Activated gamma-delta T cell treated with Interleukin-2 at 50 U/mL for 16 hours (primary cell): ENCODE measurements at regions not wholly inside any gene's neighbourhood (a gene's known extent, or its start where the extent isn't known, plus 50 kb on each side); places are given as distances from the start of the nearest gene placed in this dataset.
"Not testable (repeated sequence)": the region's sequence is repeated elsewhere in the genome, so short reads cannot be mapped to it uniquely, and the experiment has no call there.

Experiments used
- DNase-seq: peaks from one replicate; pipeline ENCODE4 v3.0.0-alpha.2; 2020

GRCh38 chr3:144652573-144652972 is 681.0 kb downstream of the DIPK2A start:
- no peak for DNase-seq

DNA sequence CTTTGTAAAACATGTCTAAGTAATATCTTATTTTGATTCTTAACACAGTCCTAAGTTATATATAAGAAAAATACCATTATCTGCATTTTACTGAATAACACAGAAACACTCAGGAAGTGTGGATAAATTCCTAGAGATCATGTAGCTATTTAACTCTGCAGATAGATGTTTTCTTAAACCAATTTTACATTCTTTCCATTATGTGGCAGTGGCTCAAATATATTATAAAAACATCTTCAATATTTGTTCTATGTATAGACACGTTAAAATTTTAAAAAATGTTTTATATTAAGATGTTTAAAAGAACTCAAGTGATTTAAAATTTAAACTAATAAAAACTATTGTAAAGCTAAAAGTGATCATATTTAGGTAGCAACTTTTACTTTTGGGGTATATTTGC is 683.8 kb downstream of the DIPK2A start:
- DNase-seq = no peak

GRCh38 chr3:144660186-144660585 is 688.6 kb downstream of the DIPK2A start:
- no peak for DNase-seq

DNA sequence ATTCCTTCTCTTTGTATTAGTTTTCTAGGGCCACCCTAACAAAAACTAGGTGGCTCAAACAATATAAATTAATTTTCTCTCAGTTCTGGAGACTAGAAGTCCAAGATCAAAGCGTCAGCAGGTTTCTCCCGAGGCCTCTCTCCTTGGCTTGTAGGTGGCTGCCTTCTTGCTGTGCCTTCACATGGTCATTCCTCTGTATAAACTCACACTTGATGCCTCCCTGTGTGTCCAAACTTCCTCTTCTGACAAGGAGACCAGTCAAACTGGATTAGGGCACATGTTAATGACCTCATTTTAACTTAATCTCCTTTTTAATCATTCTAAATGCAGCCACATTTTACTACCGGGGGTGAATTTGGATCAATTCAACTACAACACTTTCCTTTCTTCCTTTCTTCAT is 691.1 kb downstream of the DIPK2A start:
- DNase-seq = no peak

GRCh38 chr3:144663456-144664436 is 692.1 kb downstream of the DIPK2A start:
- no peak for DNase-seq

GRCh38 chr3:144665567-144666053 is 694.0 kb downstream of the DIPK2A start:
- DNase-seq = no peak

DNA sequence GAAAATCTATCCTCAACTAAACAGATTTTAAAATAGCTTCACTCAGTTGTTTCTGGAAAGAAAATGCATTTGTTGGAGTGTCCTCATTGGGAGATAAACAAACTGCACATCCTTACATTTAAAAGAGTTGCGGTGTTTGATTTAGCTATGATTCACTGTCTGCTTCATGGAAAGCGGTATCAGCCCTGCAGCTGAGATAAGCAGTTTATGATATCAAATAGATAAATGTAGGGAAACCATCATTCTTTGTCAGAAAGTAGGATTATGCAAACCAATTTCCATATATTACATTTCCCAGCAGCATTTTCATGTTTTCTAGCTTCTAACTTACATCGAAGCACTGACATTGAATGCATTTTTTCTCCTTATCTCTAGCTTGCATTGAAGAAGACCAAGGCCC is 698.9 kb downstream of the DIPK2A start:
- DNase-seq = no peak

- no peak for DNase-seq
These were observed 705.5 kb downstream of the DIPK2A start for GRCh38 chr3:144677103-144677502.

- DNase-seq = no peak
These were observed 711.4 kb downstream of the DIPK2A start for GRCh38 chr3:144683065-144683464.

DNA sequence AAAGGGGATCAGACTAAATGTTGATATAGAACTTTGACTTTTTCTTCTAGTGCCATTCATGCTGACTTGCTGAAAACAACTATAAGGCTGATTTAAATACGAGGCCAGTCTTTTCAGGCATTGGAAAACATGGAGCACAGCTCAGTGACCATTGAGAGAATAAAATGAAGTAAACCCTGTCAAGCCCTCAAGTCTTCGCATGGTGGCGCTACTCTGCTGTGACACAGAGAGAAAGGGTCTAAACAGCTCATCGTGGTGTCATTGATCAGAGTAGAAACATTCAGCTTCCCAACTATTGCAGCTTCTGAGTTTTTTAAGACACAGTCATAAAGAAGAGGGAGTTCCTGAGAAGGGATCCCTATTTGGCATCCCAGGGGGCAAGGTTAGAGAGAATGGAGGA is 716.2 kb downstream of the DIPK2A start:
- DNase-seq = no peak

GRCh38 chr3:144692488-144692887 is 720.9 kb downstream of the DIPK2A start:
- no peak for DNase-seq

- DNase-seq = no peak
These were observed 736.8 kb downstream of the DIPK2A start for GRCh38 chr3:144708437-144708836.

DNA sequence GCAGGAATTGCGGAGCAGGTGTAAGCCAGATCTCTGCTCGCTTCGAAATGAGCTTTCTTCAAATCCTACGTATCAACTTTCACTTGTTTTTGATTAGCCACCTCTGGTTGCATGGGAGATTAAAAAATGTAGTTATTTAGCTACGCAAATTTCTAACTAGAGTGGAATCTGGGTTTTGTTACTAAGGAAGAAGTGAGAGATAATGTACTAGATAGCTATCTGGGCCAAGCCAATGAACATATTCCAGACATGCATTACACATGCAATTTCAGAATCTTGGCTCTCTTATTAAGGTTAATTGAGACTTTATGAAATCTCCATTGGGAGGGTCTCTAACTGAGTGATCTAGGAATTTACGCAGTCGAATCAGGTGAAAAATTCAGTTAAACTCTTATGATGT is 765.7 kb downstream of the DIPK2A start:
- no peak for DNase-seq

DNA sequence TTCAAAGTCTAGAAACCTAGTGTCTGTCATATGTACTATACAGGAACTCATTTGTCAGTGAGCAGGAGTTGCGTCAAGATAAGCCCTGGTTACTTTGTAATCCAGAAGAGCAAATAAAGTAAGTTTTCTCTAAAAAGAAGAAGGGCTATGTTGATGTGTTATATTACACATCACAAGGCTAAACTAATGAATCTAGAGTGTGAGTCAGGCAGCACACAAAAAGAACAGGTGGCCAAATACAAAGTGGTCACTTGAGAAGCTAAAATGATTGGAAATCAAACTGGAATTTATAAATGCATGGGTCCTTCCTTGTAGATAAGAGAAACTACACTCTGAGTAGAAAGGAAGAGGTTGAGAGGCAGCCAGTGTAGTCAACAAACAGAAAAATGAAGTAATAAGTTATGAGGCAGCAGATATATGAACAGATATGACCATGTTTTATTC is 771.6 kb downstream of the DIPK2A start:
- DNase-seq = no peak

DNA sequence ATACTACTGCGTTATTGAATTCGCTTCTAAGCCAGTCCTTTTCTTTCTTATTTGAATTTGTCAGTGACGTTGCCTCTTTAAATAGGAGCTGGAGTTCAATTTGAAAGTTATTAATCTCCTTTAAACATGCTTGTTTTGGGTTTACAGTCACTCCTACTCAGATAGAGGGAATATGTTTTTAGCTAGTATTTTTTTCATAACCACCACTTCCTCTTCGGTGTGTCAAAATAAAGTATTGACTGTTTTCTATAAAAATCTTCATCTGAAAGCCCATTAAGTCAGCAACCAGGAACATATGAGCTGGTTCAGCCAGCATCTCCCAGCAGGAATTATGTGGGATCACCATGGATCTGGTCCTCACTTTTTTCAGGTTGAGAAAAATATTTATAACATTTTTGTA is 772.9 kb downstream of the DIPK2A start:
- no peak for DNase-seq

DNA sequence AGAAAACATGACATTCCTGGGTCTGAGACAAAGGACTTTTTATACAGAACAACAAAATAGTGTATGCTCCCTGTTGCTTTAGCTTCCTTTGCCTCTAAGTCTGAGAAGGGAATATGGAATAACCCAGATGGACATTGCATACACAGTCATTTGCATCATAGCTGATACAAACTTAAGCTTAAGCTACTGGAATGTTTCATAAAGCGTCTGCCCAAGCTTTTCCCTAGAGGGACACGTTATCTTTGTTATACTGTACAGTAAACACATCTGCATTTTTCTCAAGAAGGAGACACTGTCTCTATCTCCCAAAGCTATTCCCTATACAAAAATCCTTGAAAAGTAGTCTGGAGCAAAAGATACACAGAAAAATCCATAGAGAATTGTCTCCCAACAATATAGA is 775.0 kb downstream of the DIPK2A start:
- no peak for DNase-seq

DNA sequence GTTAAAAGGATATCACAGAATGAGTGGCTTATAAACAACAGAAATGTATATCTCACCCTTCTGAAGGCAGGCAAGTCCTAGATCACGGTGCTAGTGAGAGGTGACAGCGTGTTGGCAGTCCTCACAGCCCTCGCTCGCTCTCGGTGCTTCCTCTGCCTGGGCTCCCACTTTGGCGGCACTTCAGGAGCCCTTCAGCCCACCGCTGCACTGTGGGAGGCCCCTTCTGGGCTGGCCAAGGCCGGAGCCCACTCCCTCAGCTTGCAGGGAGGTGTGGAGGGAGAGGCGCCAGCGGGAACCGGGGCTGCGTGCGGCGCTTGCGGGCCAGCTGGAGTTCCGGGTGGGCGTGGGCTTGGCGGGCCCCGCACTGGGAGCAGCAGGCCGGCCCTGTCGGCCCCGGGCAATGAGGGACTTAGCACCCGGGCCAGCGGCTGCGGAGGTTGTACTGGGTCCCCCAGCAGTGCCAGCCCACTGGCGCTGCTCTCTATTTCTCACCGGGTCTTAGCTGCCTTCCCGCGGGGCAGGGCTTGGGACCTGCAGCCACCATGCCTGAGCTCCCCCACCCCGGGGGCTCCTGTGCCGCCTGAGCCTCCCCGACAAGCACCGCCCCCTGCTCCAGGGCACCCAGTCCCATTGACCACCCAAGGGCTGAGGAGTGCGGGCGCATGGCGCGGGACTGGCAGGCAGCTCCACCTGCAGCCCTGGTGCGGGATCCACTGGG is 778.1 kb downstream of the DIPK2A start:
- DNase-seq = not testable (repeated sequence)

GRCh38 chr3:144754076-144754783 is 782.6 kb downstream of the DIPK2A start:
- no peak for DNase-seq

DNA sequence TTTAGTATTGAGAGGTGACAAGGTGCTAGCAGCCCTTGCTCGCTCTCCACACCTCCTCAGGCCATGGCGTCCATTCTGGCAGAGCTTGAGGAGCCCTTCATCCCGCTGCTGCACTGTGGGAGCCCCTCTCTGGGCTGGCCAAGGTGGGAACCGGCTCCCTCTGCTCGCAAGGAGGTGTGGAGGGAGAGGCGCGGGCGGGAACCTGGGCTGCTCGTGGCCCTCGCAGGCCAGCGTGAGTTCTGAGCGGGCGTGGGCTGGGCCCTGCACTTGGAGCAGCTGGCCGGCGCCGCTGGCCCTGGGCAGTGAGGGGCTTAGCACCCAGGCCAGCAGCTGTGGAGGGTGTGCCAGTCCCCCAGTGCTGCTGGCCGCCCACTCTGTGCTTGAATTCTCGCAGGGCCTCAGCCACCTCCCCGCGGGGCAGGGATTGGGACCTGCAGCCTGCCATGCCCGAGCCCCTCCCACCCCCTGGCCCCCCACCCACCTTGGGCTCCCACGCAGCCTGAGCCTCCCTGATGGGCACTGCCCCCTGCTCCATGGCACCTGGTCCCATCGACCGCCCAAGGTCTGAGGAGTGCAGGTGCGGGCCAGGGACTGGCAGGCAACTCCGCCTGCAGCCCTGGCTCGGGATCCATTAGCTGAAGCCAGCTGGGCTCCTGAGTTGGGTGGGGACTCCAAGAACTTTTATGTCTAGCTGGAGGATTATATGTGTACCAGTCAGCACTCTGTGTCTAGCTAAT is 785.2 kb downstream of the DIPK2A start:
- DNase-seq = no peak

GRCh38 chr3:144760831-144761230 is 789.2 kb downstream of the DIPK2A start:
- no peak for DNase-seq

GRCh38 chr3:144762091-144762490 is 790.5 kb downstream of the DIPK2A start:
- DNase-seq = no peak

DNA sequence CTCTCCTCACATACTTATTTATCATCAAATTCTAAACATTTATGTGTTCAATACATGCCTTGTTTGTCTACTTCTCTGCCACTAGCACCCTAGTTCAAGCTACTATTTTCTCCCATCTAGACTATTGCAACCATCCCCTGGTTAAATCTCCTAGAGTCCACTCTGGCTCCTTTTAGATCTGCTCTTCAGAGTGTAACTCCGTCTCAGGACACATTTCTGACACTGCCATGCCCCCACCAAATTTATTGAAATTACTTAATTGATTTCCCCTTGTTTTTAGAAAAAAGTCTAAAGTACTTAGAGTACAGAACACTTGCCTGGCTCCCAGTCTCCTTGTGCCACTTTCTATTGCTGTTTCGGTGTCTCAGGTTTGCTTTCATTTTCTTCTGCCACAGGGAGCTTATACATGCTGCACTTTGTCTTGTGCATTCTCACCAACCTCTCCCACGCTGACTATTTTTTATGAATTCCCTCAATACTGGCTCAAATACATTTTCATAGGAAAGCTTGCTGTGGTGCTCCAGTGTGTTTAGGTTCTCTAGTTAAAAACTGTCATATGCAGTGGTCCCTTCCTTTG is 792.3 kb downstream of the DIPK2A start:
- no peak for DNase-seq
